GM12878 (cell line): ENCODE measurements at regions not wholly inside any gene's neighbourhood (a gene's known extent, or its start where the extent isn't known, plus 50 kb on each side); places are given as distances from the start of the nearest gene placed in this dataset.

Source experiments
- ATAC-seq: fragments of 200-7000 bp; cut with Tn5 transposase; 3 replicates; pipeline ENCODE4 v1.9.1; 2020; ENCODE audit warnings: mild to moderate bottlenecking, moderate library complexity
- BruUV-seq: library from RNA; stranded (reverse); fragments of 400-500 nt; replicated peaks from 2 replicates; lab custom pipeline; 2021; lab: Mats Ljungman, UMichigan
- CTCF ChIA-PET: fragments of 300-600 bp; sonication (Branson Sonifier 250); formaldehyde crosslinking; extraction: SDS; loops from one replicate; lab custom pipeline; 2021; ENCODE audit warnings: inconsistent platforms; lab: Yijun Ruan, JAX
- POLR2A ChIA-PET: fragments of 350-600 bp; formaldehyde crosslinking; extraction: SDS; loops from one replicate; lab custom pipeline; 2021; ENCODE audit warnings: inconsistent platforms; lab: Charles Lee
- RAD21 ChIA-PET: fragments of 300-600 bp; sonication (Branson Sonifier 250); formaldehyde crosslinking; loops from one replicate; lab custom pipeline; 2023; ENCODE audit warnings: antibody characterized with exemption; ENCODE audit not compliant: unreplicated experiment; lab: Charles Lee
- SMC1A ChIA-PET: fragments of 300-600 bp; sonication (Branson Sonifier 250); formaldehyde crosslinking; loops from one replicate; lab custom pipeline; 2023; ENCODE audit not compliant: unreplicated experiment, uncharacterized antibody; lab: Charles Lee
- DNase-seq: peaks from one replicate; pipeline ENCODE4 v3.0.0-alpha.2; 2011; ENCODE audit warnings: low read depth, low spot score
- FAIRE-seq: peaks from 3 replicates; lab custom pipeline; 2011; peaks lifted over from hg19 to GRCh38; lab: Jason Lieb, UNC
- H2AFZ ChIP-seq: 2 replicates; pipeline ENCODE4 v1.6.0; 2011; ENCODE audit warnings: low read depth, low read length, control low read depth; ENCODE audit not compliant: control insufficient read depth
- H3K27ac ChIP-seq: 2 replicates; pipeline ENCODE4 v1.5.1; 2011; ENCODE audit warnings: control low read depth; ENCODE audit not compliant: control insufficient read depth, insufficient read depth
- H3K27me3 ChIP-seq, 2 experiments: replicated peaks in 1 of 2; 2 replicates each; pipeline versions ENCODE4 v1.6.0 to v1.6.1; 2011; ENCODE audit warnings: low read length in 1 of 2; ENCODE audit not compliant: control insufficient read depth in 2 of 2, insufficient read depth in 2 of 2
- H3K36me3 ChIP-seq, 2 experiments: 2 replicates each; pipeline ENCODE4 v1.5.1; 2011; ENCODE audit warnings: low read length in 1 of 2; ENCODE audit not compliant: control insufficient read depth in 2 of 2, insufficient read depth in 2 of 2
- H3K4me1 ChIP-seq: 2 replicates; pipeline ENCODE4 v1.6.1; 2011; ENCODE audit warnings: mild to moderate bottlenecking, low read length, moderate library complexity, mixed read lengths; ENCODE audit not compliant: control insufficient read depth, insufficient read depth
- H3K4me2 ChIP-seq: 2 replicates; pipeline ENCODE4 v1.6.0; 2011; ENCODE audit warnings: control low read depth; ENCODE audit not compliant: control insufficient read depth, insufficient read depth
- H3K4me3 ChIP-seq: fragments of 200-600 bp; sonication (generic); 2 replicates; pipeline ENCODE4 v1.5.1; 2016
- H3K79me2 ChIP-seq: 2 replicates; pipeline ENCODE4 v1.6.0; 2011; ENCODE audit warnings: low read length; ENCODE audit not compliant: control insufficient read depth, insufficient read depth
- H3K9ac ChIP-seq: 2 replicates; pipeline ENCODE4 v1.8.0; 2011; ENCODE audit warnings: low read length, control low read depth, mixed read lengths; ENCODE audit not compliant: control insufficient read depth, insufficient read depth
- H3K9me3 ChIP-seq: replicated peaks from 3 replicates; pipeline ENCODE4 v1.5.1; 2011; ENCODE audit warnings: mild to moderate bottlenecking, low read length; ENCODE audit not compliant: control insufficient read depth, insufficient read depth
- H4K20me1 ChIP-seq: 2 replicates; pipeline ENCODE4 v1.6.0; 2011; ENCODE audit not compliant: control insufficient read depth, insufficient read depth
- BMI1 ChIP-seq: fragments of 450-650 bp; IDR thresholded peaks from 2 replicates; pipeline ENCODE4 v1.6.1; 2016; ENCODE audit warnings: mild to moderate bottlenecking, moderate library complexity, borderline replicate concordance
- BRCA1 ChIP-seq: IDR thresholded peaks from 2 replicates; pipeline ENCODE4 v1.6.1; 2011; ENCODE audit warnings: low read depth, low read length, improper control_type of control experiment
- CHD4 ChIP-seq: fragments of 200-600 bp; sonication (generic); IDR thresholded peaks from 2 replicates; pipeline ENCODE4 v1.6.1; 2016; ENCODE audit warnings: mild to moderate bottlenecking
- CREB1 ChIP-seq: IDR thresholded peaks from 2 replicates; pipeline ENCODE4 v1.6.1; 2012; ENCODE audit warnings: low read depth, mild to moderate bottlenecking, inconsistent platforms
- EGR1 ChIP-seq, 2 experiments: IDR thresholded peaks; 1 replicate in 1 of 2; 2 replicates in 1 of 2; pipeline ENCODE4 v1.6.1; 2011 to 2012; ENCODE audit warnings: low read depth in 2 of 2, low read length in 2 of 2, borderline replicate concordance in 1 of 2, mild to moderate bottlenecking in 1 of 2, moderate library complexity in 1 of 2
- POU2F2 ChIP-seq: IDR thresholded peaks from 3 replicates; pipeline ENCODE4 v1.6.1; 2011; ENCODE audit warnings: low read depth, mild to moderate bottlenecking, low read length, borderline replicate concordance
- SIN3A ChIP-seq: IDR thresholded peaks from 2 replicates; pipeline ENCODE4 v1.6.1; 2012; ENCODE audit warnings: low read depth, low read length, improper control_type of control experiment
- SP1 ChIP-seq: IDR thresholded peaks from one replicate; pipeline ENCODE4 v1.6.1; 2011; ENCODE audit warnings: low read depth, low read length
- WGBS: methylation state at CpG from one replicate; pipeline ENCODE4 v1.1.6; 2016; ENCODE audit warnings: low lambda C conversion rate; ENCODE audit not compliant: insufficient replicate concordance, insufficient coverage; ENCODE audit errors: missing lambda C conversion rate; 5-methylcytosine and 5-hydroxymethylcytosine counted together
- in situ Hi-C: fragments of 300-500 bp; cut with MboI; formaldehyde crosslinking; loops from 9 replicates; pipeline ENCODE4 v1.14.3; 2018; ENCODE audit warnings: mixed read lengths
- intact Hi-C: fragments of 100-400 bp; cut with micrococcal nuclease; formaldehyde crosslinking; loops from one replicate; pipeline ENCODE4 v1.14.2; 2022; ENCODE audit not compliant: unreplicated experiment
- TF ChIP-seq, protein P1 (sequence below): fragments of 450-650 bp; IDR thresholded peaks from 2 replicates; pipeline ENCODE4 v1.6.1; 2017; ENCODE audit warnings: borderline replicate concordance

GRCh38 chr14:71242237-71242748 is 335.0 kb downstream of the PCNX1 start:
- Histone ChIP-seq H3K79me2 (no peaks in the 10 kb centered on the region), H3K27me3 (no peaks in the 10 kb centered on the region), H3K27ac (no peak overlapping the region), H3K36me3 (no peaks in the 10 kb centered on the region), H4K20me1 (no peaks in the 10 kb centered on the region), H3K9me3 (peaks cover 2% of the 10 kb centered on the region; the same call in 1 of the 3 replicates), H3K4me3 (no peak overlapping the region)
- ChIA-PET CTCF (no interaction called here), RAD21 (no interaction called here), POLR2A (no interaction called here)
- ATAC-seq: no peak
- FAIRE-seq: no peak
- no peak for DNase-seq
- no TSS peak for BruUV-seq
- 56% methylated on average over 4 of the region's 4 CpGs for WGBS
- TF ChIP-seq, protein P1, sequence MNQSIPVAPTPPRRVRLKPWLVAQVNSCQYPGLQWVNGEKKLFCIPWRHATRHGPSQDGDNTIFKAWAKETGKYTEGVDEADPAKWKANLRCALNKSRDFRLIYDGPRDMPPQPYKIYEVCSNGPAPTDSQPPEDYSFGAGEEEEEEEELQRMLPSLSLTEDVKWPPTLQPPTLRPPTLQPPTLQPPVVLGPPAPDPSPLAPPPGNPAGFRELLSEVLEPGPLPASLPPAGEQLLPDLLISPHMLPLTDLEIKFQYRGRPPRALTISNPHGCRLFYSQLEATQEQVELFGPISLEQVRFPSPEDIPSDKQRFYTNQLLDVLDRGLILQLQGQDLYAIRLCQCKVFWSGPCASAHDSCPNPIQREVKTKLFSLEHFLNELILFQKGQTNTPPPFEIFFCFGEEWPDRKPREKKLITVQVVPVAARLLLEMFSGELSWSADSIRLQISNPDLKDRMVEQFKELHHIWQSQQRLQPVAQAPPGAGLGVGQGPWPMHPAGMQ: no peak
- TF ChIP-seq CHD4 (no peak), SP1 (no peak), POU2F2 (no peak)
- TF ChIP-seq, all 136 proteins: peak for 0
- H3K9ac ChIP-seq: no peak overlapping the region
- intact Hi-C loops (no loop called here), in situ Hi-C loops (no loop called here)
- H3K4me1 ChIP-seq: no peaks in the 10 kb centered on the region; the same call in 1 of the 2 replicates
- SMC1A ChIA-PET: interaction anchor here (0.6 to 1.2 kb wide), 2 partner anchors 10 to 170 kb away, joined by 3 read pairs; no protein-coding TSS in a partner anchor
- H2AFZ ChIP-seq: no peak overlapping the region
- no peak overlapping the region for H3K4me2 ChIP-seq

DNA sequence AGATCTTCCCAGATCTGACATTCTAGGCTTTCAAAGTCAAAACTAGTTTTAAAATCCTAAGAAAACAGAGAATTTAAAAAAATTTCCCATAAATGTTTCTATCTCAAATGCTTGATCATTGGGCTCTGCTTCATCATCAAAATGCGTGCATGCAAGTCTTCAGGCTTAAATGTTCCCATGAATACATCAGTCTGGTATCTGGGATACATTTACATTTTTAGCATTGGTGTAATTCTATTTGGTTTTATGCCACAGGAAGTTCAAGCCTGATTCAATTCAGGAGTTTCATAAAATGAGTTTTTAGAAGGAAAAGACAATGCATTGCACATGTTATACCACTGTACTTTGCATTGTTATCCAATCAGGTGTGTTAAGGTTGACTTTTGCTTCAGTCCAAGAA is 336.4 kb downstream of the PCNX1 start:
- Histone ChIP-seq H3K27me3 (no peaks in the 10 kb centered on the region), H3K9ac (no peak overlapping the region), H3K79me2 (no peaks in the 10 kb centered on the region), H3K27ac (no peak overlapping the region), H3K9me3 (peaks cover 3% of the 10 kb centered on the region; the same call in 1 of the 3 replicates), H3K4me2 (no peak overlapping the region), H3K36me3 (no peaks in the 10 kb centered on the region), H2AFZ (no peak overlapping the region), H4K20me1 (no peaks in the 10 kb centered on the region), H3K4me3 (no peak overlapping the region), H3K4me1 (no peaks in the 10 kb centered on the region; the same call in 1 of the 2 replicates)
- no TSS peak for BruUV-seq
- ChIA-PET CTCF (no interaction called here), RAD21 (no interaction called here), SMC1A (no interaction called here), POLR2A (interaction anchor here (0.6 kb wide), 1 partner anchor 8 kb away, joined by 3 read pairs; no protein-coding TSS in a partner anchor)
- FAIRE-seq (no peak), DNase-seq (no peak), ATAC-seq (no peak)
- WGBS: 36% methylated on average over 1 of the region's 1 CpG
- no peak for TF ChIP-seq SIN3A
- TF ChIP-seq BRCA1: no peak
- TF ChIP-seq CREB1: no peak
- TF ChIP-seq EGR1 (IDR thresholded peaks at IDR 0.05; ENCODE audit: borderline replicate concordance in 1 of 2, low read depth in 2 of 2, low read length in 2 of 2): no peak
- no peak for TF ChIP-seq BMI1
- in situ Hi-C loops: no loop called here
- intact Hi-C loops: no loop called here
